ENCODE measurements at regions not wholly inside any gene's neighbourhood (a gene's known extent, or its start where the extent isn't known, plus 50 kb on each side); places are given as distances from the start of the nearest gene placed in this dataset.

DNA sequence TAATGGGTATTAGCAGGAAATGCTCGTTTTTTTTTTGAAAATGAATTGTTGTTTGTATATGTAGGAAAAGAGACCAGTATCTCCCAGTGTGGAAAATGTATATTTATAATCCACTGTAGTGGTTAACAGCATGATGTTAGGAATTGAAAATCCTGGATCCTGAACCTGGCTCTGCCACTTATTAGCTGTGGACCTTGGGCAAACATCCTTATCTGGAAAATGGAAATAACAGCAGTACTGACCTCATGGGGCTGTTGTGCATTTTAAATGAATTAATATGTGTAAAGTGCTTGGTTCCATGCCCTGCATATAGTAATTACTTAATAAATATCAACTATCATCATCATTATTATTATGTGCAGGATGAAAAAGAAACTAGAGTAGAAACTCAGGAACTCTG, 251.3 kb downstream of the CDCA7 start:
- Mint-ChIP-seq H3K9me3 (no peaks in the 10 kb centered on the region), H3K4me3 (no peak overlapping the region), H3K27me3 (ENCODE audit: insufficient read depth) (no peaks in the 10 kb centered on the region), H3K4me1 (no peaks in the 10 kb centered on the region), H3K36me3 (ENCODE audit: low read depth) (no peaks in the 10 kb centered on the region), H3K27ac (no peak overlapping the region)
- TF ChIP-seq CTCF (conservative IDR thresholded peaks at IDR 0.05): no peak
- H3K9ac ChIP-seq (ENCODE audit: extremely low read depth, low read length, poor library complexity, severe bottlenecking): no peak overlapping the region
- no peak overlapping the region for H3K27ac ChIP-seq (ENCODE audit: low read depth, low read length)
- WGBS, 2 experiments (ENCODE audit: insufficient coverage in 1 of 2, insufficient read length in 1 of 2): 0% methylated on average over 1 of the region's 1 CpG; no CpG with 5 or more reads in 1 of the 2 experiments
- H3K36me3 ChIP-seq (ENCODE audit: control insufficient read depth, insufficient read depth, low read length): no peaks in the 10 kb centered on the region
- H3K27me3 ChIP-seq (ENCODE audit: control insufficient read depth, insufficient read depth, low read length, poor library complexity, severe bottlenecking): no peaks in the 10 kb centered on the region
- H3K9me3 ChIP-seq (ENCODE audit: control insufficient read depth, low read length): no peaks in the 10 kb centered on the region
- no peak overlapping the region for H3K4me3 ChIP-seq (ENCODE audit: low read length)
- H3K4me1 ChIP-seq (ENCODE audit: control insufficient read depth, insufficient read depth, low read length): no peaks in the 10 kb centered on the region
- DNase-seq: no peak

DNA sequence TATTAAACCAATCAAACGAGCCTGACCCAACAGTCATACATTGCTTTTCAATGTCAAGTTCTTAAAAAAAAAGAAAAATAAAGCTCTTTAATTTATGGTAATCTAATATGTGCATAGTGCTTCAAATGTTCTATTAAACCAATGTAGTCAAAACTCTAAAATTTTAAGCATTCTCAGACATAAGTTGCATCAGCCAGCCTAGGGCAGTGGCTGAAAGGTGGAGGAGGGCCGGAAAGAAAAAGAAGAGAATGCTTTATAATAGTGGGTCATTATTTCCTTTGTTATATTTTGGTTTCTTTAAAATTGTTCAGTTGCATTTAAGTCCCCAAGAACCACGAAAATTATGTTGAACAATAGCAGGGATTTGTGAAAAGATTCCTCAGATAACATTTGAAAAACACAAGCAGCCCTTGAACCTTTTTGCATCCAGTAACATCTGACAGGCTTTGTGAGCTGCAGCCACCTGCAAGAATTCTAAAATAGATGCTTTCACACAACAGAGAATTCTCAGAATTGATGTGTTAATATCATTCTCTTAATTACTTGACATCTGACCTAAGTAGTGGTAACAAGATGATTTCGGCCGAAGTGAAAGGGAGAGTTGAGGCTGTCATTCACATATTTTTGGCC, 252.1 kb downstream of the CDCA7 start:
- no peaks in the 10 kb centered on the region for H3K27me3 ChIP-seq (ENCODE audit: control insufficient read depth, insufficient read depth, low read length, poor library complexity, severe bottlenecking)
- no peaks in the 10 kb centered on the region for H3K27me3 Mint-ChIP-seq (ENCODE audit: insufficient read depth)
- H3K36me3 Mint-ChIP-seq (ENCODE audit: low read depth): no peaks in the 10 kb centered on the region
- no peaks in the 10 kb centered on the region for H3K4me1 Mint-ChIP-seq
- H3K9me3 Mint-ChIP-seq: no peaks in the 10 kb centered on the region
- H3K36me3 ChIP-seq (ENCODE audit: control insufficient read depth, insufficient read depth, low read length): no peaks in the 10 kb centered on the region
- H3K27ac ChIP-seq (ENCODE audit: low read depth, low read length): no peak overlapping the region
- H3K9me3 ChIP-seq (ENCODE audit: control insufficient read depth, low read length): no peaks in the 10 kb centered on the region
- no peak overlapping the region for H3K4me3 ChIP-seq (ENCODE audit: low read length)
- H3K9ac ChIP-seq (ENCODE audit: extremely low read depth, low read length, poor library complexity, severe bottlenecking): no peak overlapping the region
- no peak for TF ChIP-seq CTCF (conservative IDR thresholded peaks at IDR 0.05)
- H3K27ac Mint-ChIP-seq: no peak overlapping the region
- H3K4me3 Mint-ChIP-seq: no peak overlapping the region
- 77 to 80% methylated on average over 1 to 5 of the region's 5 CpGs for WGBS, 2 experiments (ENCODE audit: insufficient coverage in 1 of 2, insufficient read length in 1 of 2)
- no peak for DNase-seq
- H3K4me1 ChIP-seq (ENCODE audit: control insufficient read depth, insufficient read depth, low read length): no peaks in the 10 kb centered on the region

GRCh38 chr2:173607606-173608311, 253.1 kb downstream of the CDCA7 start:
- Mint-ChIP-seq H3K4me3 (no peak overlapping the region), H3K9me3 (no peaks in the 10 kb centered on the region), H3K4me1 (no peaks in the 10 kb centered on the region), H3K36me3 (ENCODE audit: low read depth) (no peaks in the 10 kb centered on the region), H3K27me3 (ENCODE audit: insufficient read depth) (no peaks in the 10 kb centered on the region), H3K27ac (no peak overlapping the region)
- Histone ChIP-seq H3K27me3 (ENCODE audit: control insufficient read depth, insufficient read depth, low read length, poor library complexity, severe bottlenecking) (no peaks in the 10 kb centered on the region), H3K9me3 (ENCODE audit: control insufficient read depth, low read length) (no peaks in the 10 kb centered on the region), H3K4me1 (ENCODE audit: control insufficient read depth, insufficient read depth, low read length) (no peaks in the 10 kb centered on the region), H3K36me3 (ENCODE audit: control insufficient read depth, insufficient read depth, low read length) (no peaks in the 10 kb centered on the region), H3K9ac (ENCODE audit: extremely low read depth, low read length, poor library complexity, severe bottlenecking) (no peak overlapping the region), H3K4me3 (ENCODE audit: low read length) (no peak overlapping the region), H3K27ac (ENCODE audit: low read depth, low read length) (no peak overlapping the region)
- no peak for DNase-seq
- 63 to 78% methylated on average over 4 to 7 of the region's 7 CpGs for WGBS, 2 experiments (ENCODE audit: insufficient coverage in 1 of 2, insufficient read length in 1 of 2)
- no peak for TF ChIP-seq CTCF (conservative IDR thresholded peaks at IDR 0.05)
